Glomerular endothelial cell (primary cell): ENCODE measurements at regions not wholly inside any gene's neighbourhood (a gene's known extent, or its start where the extent isn't known, plus 50 kb on each side); places are given as distances from the start of the nearest gene placed in this dataset.
"Not testable (repeated sequence)": the region's sequence is repeated elsewhere in the genome, so short reads cannot be mapped to it uniquely, and the experiment has no call there.

Experiments used
- DNase-seq: peaks from one replicate; pipeline ENCODE4 v3.0.0-alpha.2; 2011; ENCODE audit warnings: low read depth, low spot score; ENCODE audit errors: extremely low read depth

GRCh38 chr10:45520476-45520875 lies 146.5 kb downstream of the ALOX5 start:
- no peak for DNase-seq

- no peak for DNase-seq
These were observed 144.7 kb downstream of the ALOX5 start for GRCh38 chr10:45518741-45519140.

- no peak for DNase-seq
These were observed 141.6 kb downstream of the ALOX5 start for GRCh38 chr10:45515630-45516029.

GRCh38 chr10:45514291-45515270 lies 140.6 kb downstream of the ALOX5 start:
- no peak for DNase-seq

- DNase-seq, result no peak
These were observed 139.5 kb downstream of the ALOX5 start for GRCh38 chr10:45513551-45513950.

GRCh38 chr10:45511926-45512325 lies 137.9 kb downstream of the ALOX5 start:
- not testable (repeated sequence) for DNase-seq

- DNase-seq, result no peak
These were observed 135.5 kb downstream of the ALOX5 start for GRCh38 chr10:45509491-45509890.

GRCh38 chr10:45505311-45505710 lies 131.3 kb downstream of the ALOX5 start:
- no peak for DNase-seq

GRCh38 chr10:45502458-45502857 lies 128.4 kb downstream of the ALOX5 start:
- DNase-seq, result no peak

GRCh38 chr10:45501791-45502190 lies 127.8 kb downstream of the ALOX5 start:
- DNase-seq, result no peak

- no peak for DNase-seq
These were observed 126.8 kb downstream of the ALOX5 start for GRCh38 chr10:45500798-45501197.

GRCh38 chr10:45500304-45500703 lies 126.3 kb downstream of the ALOX5 start:
- DNase-seq, result no peak

GRCh38 chr10:45495438-45496152 lies 121.6 kb downstream of the ALOX5 start:
- no peak for DNase-seq
